ENCODE measurements at regions not wholly inside any gene's neighbourhood (a gene's known extent, or its start where the extent isn't known, plus 50 kb on each side); places are given as distances from the start of the nearest gene placed in this dataset.

DNA sequence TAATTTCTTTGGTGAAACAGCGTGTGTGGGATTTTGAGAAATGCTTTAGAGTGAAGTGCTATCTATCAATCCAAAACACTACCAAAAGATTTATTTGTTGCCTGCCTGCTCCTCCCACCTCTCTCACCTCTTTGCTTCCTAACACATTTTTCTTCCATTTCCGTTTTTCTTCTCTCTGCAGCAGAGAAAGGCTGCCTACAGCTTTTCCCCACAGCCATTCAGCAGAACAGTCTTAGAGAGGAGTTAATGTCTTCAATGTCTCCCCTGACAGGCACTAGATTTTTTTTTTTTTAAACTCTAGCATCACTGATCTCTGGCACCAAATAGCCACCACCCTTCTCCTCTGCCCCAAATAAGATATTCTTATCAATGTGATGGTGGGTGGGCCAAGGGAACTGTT is 327.8 kb upstream of the MAN1A1 start:
- CTCF ChIA-PET = no interaction called here
- no peak for TF ChIP-seq CHD2 (IDR thresholded peaks at IDR 0.05; ENCODE audit: low read length, partially characterized antibody)
- TF ChIP-seq, protein P1, sequence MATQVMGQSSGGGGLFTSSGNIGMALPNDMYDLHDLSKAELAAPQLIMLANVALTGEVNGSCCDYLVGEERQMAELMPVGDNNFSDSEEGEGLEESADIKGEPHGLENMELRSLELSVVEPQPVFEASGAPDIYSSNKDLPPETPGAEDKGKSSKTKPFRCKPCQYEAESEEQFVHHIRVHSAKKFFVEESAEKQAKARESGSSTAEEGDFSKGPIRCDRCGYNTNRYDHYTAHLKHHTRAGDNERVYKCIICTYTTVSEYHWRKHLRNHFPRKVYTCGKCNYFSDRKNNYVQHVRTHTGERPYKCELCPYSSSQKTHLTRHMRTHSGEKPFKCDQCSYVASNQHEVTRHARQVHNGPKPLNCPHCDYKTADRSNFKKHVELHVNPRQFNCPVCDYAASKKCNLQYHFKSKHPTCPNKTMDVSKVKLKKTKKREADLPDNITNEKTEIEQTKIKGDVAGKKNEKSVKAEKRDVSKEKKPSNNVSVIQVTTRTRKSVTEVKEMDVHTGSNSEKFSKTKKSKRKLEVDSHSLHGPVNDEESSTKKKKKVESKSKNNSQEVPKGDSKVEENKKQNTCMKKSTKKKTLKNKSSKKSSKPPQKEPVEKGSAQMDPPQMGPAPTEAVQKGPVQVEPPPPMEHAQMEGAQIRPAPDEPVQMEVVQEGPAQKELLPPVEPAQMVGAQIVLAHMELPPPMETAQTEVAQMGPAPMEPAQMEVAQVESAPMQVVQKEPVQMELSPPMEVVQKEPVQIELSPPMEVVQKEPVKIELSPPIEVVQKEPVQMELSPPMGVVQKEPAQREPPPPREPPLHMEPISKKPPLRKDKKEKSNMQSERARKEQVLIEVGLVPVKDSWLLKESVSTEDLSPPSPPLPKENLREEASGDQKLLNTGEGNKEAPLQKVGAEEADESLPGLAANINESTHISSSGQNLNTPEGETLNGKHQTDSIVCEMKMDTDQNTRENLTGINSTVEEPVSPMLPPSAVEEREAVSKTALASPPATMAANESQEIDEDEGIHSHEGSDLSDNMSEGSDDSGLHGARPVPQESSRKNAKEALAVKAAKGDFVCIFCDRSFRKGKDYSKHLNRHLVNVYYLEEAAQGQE (IDR thresholded peaks at IDR 0.05; ENCODE audit: low read depth, low read length) = no peak
- TF ChIP-seq EZH2phosphoT487 (IDR thresholded peaks at IDR 0.05; ENCODE audit: borderline replicate concordance, low read depth) = no peak
- no peak for TF ChIP-seq EP300 (IDR thresholded peaks at IDR 0.05; ENCODE audit: borderline replicate concordance in 1 of 2, low read depth in 1 of 2, low read length in 1 of 2)
- no peak for TF ChIP-seq SMC3 (IDR thresholded peaks at IDR 0.05; ENCODE audit: low read depth, low read length)
- no peak for TF ChIP-seq ELF1 (IDR thresholded peaks at IDR 0.05)
- TF ChIP-seq MEF2A (IDR thresholded peaks at IDR 0.05; ENCODE audit: borderline replicate concordance, low read depth) = no peak
- TF ChIP-seq, protein P2, sequence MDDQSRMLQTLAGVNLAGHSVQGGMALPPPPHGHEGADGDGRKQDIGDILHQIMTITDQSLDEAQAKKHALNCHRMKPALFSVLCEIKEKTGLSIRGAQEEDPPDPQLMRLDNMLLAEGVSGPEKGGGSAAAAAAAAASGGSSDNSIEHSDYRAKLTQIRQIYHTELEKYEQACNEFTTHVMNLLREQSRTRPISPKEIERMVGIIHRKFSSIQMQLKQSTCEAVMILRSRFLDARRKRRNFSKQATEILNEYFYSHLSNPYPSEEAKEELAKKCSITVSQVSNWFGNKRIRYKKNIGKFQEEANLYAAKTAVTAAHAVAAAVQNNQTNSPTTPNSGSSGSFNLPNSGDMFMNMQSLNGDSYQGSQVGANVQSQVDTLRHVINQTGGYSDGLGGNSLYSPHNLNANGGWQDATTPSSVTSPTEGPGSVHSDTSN (IDR thresholded peaks at IDR 0.05) = no peak
- no peak for TF ChIP-seq YY1 (IDR thresholded peaks at IDR 0.05; ENCODE audit: low read depth)
- TF ChIP-seq RCOR1 (IDR thresholded peaks at IDR 0.05; ENCODE audit: low read length) = no peak
- TF ChIP-seq, protein P3, sequence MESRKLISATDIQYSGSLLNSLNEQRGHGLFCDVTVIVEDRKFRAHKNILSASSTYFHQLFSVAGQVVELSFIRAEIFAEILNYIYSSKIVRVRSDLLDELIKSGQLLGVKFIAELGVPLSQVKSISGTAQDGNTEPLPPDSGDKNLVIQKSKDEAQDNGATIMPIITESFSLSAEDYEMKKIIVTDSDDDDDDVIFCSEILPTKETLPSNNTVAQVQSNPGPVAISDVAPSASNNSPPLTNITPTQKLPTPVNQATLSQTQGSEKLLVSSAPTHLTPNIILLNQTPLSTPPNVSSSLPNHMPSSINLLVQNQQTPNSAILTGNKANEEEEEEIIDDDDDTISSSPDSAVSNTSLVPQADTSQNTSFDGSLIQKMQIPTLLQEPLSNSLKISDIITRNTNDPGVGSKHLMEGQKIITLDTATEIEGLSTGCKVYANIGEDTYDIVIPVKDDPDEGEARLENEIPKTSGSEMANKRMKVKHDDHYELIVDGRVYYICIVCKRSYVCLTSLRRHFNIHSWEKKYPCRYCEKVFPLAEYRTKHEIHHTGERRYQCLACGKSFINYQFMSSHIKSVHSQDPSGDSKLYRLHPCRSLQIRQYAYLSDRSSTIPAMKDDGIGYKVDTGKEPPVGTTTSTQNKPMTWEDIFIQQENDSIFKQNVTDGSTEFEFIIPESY (IDR thresholded peaks at IDR 0.05; ENCODE audit: borderline replicate concordance, low read depth) = no peak
- no peak for TF ChIP-seq POLR2AphosphoS5 (IDR thresholded peaks at IDR 0.05; ENCODE audit: low read depth, low read length)
- TF ChIP-seq RXRA (IDR thresholded peaks at IDR 0.05; ENCODE audit: borderline replicate concordance, low read depth) = no peak
- TF ChIP-seq TAF1 (IDR thresholded peaks at IDR 0.05; ENCODE audit: borderline replicate concordance, low read depth, low read length) = no peak
- no peak for TF ChIP-seq NFIC (IDR thresholded peaks at IDR 0.05; ENCODE audit: borderline replicate concordance)
- TF ChIP-seq, protein P4, sequence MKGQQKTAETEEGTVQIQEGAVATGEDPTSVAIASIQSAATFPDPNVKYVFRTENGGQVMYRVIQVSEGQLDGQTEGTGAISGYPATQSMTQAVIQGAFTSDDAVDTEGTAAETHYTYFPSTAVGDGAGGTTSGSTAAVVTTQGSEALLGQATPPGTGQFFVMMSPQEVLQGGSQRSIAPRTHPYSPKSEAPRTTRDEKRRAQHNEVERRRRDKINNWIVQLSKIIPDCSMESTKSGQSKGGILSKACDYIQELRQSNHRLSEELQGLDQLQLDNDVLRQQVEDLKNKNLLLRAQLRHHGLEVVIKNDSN (IDR thresholded peaks at IDR 0.05; ENCODE audit: borderline replicate concordance, low read depth) = no peak
- no peak for TF ChIP-seq FOXJ3 (CRISPR knock-in tag; IDR thresholded peaks at IDR 0.05)
- TF ChIP-seq GATA2 (CRISPR knock-in tag; IDR thresholded peaks at IDR 0.05) = no peak
- no peak for TF ChIP-seq TEAD4 (IDR thresholded peaks at IDR 0.05; ENCODE audit: borderline replicate concordance, insufficient read depth)
- no peaks in the 10 kb centered on the region for H3K27me3 ChIP-seq (ENCODE audit: insufficient read depth)

More for the DNA sequence above, 327.8 kb upstream of the MAN1A1 start:
- H3K9me2 ChIP-seq = no peaks in the 10 kb centered on the region
- 70% methylated on average over 2 of the region's 2 CpGs for WGBS (ENCODE audit: low lambda C conversion rate)
- H3K79me2 ChIP-seq (ENCODE audit: insufficient read depth) = no peaks in the 10 kb centered on the region
- no peak overlapping the region for H3K27ac ChIP-seq (ENCODE audit: low read depth in 2 of 2, low read length in 1 of 2)
- H3F3A ChIP-seq (replicated peaks; ENCODE audit: insufficient read depth) = no peaks in the 10 kb centered on the region
- DNase-seq = no peak
- no peak overlapping the region for H3K4me2 ChIP-seq
- no peak overlapping the region for H2AFZ ChIP-seq (ENCODE audit: low read depth)
- no peak overlapping the region for H3K9ac ChIP-seq
- H3K4me3 ChIP-seq (ENCODE audit: low read depth in 2 of 2, low read length in 1 of 2) = no peak overlapping the region
- H3K4me1 ChIP-seq (ENCODE audit: control insufficient read depth in 1 of 2, insufficient read depth in 2 of 2, low read depth in 1 of 2, low read length in 1 of 2) = no peaks in the 10 kb centered on the region
- POLR2A ChIA-PET = no interaction called here
- H3K36me3 ChIP-seq (replicated peaks in 1 of 2; ENCODE audit: control insufficient read depth in 1 of 2, insufficient read depth in 2 of 2, low read length in 1 of 2) = no peaks in the 10 kb centered on the region
- H3K9me3 ChIP-seq = no peaks in the 10 kb centered on the region
- H4K20me1 ChIP-seq (ENCODE audit: insufficient read depth) = no peaks in the 10 kb centered on the region
